Fibroblast of skin of scalp (primary cell): ENCODE measurements at regions not wholly inside any gene's neighbourhood (a gene's known extent, or its start where the extent isn't known, plus 50 kb on each side); places are given as distances from the start of the nearest gene placed in this dataset.

Experiments used
- DNase-seq: peaks from one replicate; pipeline ENCODE4 v3.0.0-alpha.2; 2013

DNA sequence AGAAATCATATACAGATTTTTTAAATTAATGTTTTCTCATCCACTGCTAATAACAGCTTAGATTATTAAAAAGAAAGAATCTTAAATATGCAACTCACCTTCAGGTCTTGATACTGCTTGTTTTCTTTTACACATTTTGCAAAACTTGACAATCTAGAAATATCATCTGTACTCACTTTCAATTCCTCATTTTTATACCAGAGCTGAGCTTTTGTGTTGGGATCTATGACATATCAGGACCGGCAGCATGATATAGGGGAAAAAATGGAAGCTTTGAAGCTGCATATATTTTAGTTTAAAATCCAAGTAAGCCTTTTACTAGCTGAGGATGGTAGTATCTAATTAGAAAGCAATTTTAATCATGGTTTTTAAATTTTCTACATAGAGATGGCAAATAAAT lies 75.7 kb upstream of the SMARCA2 start:
- DNase-seq: no peak

GRCh38 chr9:1939926-1940368 lies 75.2 kb upstream of the SMARCA2 start:
- no peak for DNase-seq

GRCh38 chr9:1941989-1942388 lies 73.2 kb upstream of the SMARCA2 start:
- peak; percentile 36 for DNase-seq

- DNase-seq: no peak
These were observed 68.4 kb upstream of the SMARCA2 start for GRCh38 chr9:1946526-1947283.

DNA sequence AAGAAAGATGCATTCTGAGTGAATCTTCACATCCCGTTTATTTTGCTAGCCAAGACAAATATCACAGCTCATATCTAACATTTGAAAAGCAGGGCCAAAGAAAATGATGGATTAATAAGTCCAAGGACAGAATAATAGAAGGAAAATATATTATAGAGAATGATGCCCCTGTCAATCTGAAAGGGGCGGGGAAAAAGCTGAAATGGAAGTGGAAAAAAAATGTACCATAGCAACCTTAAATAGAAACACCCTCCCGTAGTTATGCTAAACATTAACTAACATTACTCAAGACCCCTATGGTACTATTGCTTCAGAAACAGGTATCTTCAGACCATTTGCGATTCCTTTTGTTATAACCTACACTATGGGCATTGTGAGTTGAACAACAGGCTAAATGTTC lies 67.7 kb upstream of the SMARCA2 start:
- DNase-seq: no peak

DNA sequence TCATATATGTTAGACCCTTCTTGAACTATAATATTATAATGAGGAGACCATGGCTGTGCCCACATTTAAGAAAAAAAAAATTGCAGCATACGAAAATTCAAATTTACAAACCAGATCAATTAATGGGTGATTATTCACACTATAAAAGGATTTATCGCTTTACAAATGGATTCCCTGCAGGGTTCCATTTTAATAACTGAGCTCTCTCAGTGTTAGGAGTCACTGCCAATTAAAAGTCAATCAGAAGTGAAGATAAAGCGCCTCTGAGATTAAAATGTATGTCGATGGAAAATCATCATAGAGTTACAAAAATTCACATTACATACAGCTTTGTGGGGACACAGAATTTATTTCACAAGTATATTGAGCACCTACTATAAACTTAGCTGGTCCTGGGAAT lies 66.6 kb upstream of the SMARCA2 start:
- no peak for DNase-seq

- DNase-seq: no peak
These were observed 63.7 kb upstream of the SMARCA2 start for GRCh38 chr9:1951446-1951845.

DNA sequence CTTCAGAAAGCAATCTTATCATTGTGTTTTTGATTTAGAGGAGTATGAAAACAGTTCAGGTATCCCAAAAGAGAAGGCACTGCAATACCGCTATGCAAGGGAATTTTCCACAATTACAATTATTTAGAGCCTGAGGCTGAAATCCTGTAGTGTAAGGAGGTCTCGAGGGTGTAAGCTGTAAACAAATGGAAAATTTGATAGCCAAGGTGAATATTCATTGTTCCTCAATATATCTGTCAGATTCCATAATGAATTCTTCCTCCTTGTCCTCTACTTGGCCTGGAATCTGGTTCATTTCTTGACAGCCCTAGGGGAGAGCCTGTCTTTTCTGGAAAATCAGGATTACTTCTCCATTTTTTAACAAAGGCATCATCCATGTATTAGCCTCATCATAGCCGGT lies 63.1 kb upstream of the SMARCA2 start:
- no peak for DNase-seq

DNA sequence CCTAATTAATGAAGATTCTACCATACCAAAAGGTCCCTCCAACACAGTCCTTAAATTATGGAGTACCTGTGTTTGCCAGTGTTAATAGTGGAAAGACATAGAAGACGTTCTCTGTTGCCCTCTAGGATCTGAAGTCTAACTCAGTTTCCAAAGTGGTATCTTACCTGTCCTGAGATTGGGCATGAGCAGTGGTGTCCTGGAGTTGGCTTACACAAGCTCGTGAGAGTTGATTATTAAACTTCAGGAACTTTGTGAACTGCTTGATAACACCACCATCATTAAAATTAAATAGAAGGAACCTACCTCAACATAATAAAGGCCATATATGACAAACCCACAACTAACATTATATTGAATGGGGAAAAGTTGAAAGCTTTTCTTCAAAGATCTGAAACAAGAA lies 60.9 kb upstream of the SMARCA2 start:
- DNase-seq: no peak

- DNase-seq: no peak
These were observed 58.2 kb upstream of the SMARCA2 start for GRCh38 chr9:1956958-1957357.

DNA sequence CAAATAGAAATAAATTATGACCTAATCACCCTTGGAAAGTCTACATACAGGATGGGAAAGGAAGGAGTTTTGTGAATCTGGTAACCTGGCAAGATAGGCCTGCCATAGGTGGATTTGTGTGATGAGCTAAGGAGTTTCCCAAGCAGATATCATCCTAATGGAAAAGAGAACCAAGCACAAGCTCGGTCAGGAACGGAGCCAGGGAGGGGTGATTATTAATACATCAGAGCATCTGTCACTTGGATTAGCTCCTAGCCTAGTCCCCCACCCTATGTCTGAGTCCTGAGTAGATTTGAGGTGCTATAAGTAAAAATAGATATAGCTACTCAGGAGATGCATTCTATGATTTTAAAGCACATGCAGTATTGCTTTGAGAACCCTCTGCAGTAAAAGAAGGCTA lies 57.3 kb upstream of the SMARCA2 start:
- DNase-seq: no peak

GRCh38 chr9:1959371-1959770 lies 55.8 kb upstream of the SMARCA2 start:
- DNase-seq: no peak

DNA sequence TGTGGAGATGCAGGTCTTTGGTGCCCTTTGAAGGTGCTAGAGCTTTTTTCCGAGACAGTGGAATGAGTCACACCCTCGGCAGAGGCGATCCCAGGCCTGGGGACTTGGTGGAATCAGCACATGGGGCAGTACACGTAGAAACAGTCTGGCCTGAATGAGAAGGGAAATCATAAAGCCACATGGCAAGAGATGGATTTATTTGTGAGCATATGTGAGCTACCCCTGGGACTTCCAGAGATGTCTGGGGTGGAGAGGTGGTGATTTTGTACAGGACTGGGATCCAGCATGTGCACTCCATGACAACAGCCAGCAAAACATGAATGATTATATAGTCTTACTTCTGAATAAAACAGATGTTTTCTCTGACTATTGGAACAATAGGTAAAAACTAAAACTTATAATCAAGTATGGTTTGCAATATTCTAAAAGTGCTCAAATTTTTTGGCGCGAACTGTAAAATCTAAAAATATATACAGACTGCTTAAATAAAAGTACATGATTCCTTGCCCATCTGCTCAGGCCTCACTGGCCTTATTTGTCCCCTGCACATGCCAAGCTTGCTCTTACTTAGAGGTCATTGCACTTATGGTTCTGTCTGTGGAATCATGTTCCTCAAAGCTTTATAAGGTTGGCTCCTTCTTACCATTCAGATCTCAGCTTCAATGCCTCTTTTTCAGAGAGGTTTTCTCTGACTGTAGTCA lies 54.7 kb upstream of the SMARCA2 start:
- DNase-seq: peak; percentile 5

GRCh38 chr9:1962122-1962521 lies 53.0 kb upstream of the SMARCA2 start:
- DNase-seq: no peak

GRCh38 chr9:1962588-1963106 lies 52.5 kb upstream of the SMARCA2 start:
- DNase-seq: no peak

DNA sequence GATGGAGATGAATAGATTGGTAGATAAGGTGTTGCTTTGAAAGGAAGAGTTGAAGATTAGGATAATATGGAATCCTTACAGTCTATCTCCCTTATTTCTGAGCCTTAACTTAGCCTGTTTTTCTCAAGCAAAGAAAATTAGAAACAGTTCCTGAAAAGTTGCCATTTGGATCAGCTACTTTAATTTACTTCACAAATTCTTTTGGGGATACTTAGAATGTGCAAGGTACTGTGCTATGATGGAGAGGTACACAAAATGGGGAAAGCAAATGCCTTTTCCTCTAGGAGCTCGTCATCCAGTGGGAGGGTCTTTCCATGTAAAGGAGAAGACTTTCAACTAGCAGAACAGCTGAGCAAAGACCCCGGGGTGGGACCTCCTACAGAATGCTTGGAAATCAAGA lies 51.1 kb upstream of the SMARCA2 start:
- no peak for DNase-seq
